Vagina (tissue), 2 donors: ENCODE measurements at regions not wholly inside any gene's neighbourhood (a gene's known extent, or its start where the extent isn't known, plus 50 kb on each side); places are given as distances from the start of the nearest gene placed in this dataset.

ENCODE experiments used
- DNase-seq, 2 donors: peaks; one replicate each; pipeline ENCODE4 v3.0.0-alpha.2; 2017; ENCODE audit errors: extremely low spot score in 2 of 2
- H3K27ac ChIP-seq: fragments of 200-600 bp; sonication (generic); one replicate; pipeline ENCODE4 v1.5.1; 2019
- H3K27me3 ChIP-seq: fragments of 200-600 bp; sonication (generic); one replicate; pipeline ENCODE4 v1.5.1; 2019
- H3K36me3 ChIP-seq, 2 donors: fragments of 200-600 bp; sonication (generic); one replicate each; pipeline ENCODE4 v1.5.1; 2017 to 2019
- H3K4me1 ChIP-seq: fragments of 200-600 bp; sonication (generic); one replicate; pipeline ENCODE4 v1.5.1; 2019
- H3K4me3 ChIP-seq, 2 donors: fragments of 200-600 bp; sonication (generic); 1 replicate in 1 of 2; 2 replicates in 1 of 2; pipeline ENCODE4 v1.5.1; 2016 to 2019
- H3K9me3 ChIP-seq: fragments of 200-600 bp; sonication (generic); one replicate; pipeline ENCODE4 v1.5.1; 2019
- CTCF ChIP-seq, 3 experiments: fragments of 450-650 bp in 2 of 3; fragments of 200-600 bp in 1 of 3; sonication (generic) in 1 of 3; IDR thresholded peaks; one replicate each; pipeline ENCODE4 v1.5.1; 2017 to 2019; ENCODE audit warnings: antibody characterized with exemption in 3 of 3, mild to moderate bottlenecking in 2 of 3, moderate library complexity in 2 of 3
- POLR2A ChIP-seq, 2 donors: fragments of 450-650 bp; IDR thresholded peaks; one replicate each; pipeline ENCODE4 v1.6.1; 2017; ENCODE audit warnings: antibody characterized with exemption in 2 of 2, mild to moderate bottlenecking in 2 of 2, moderate library complexity in 2 of 2
- POLR2AphosphoS5 ChIP-seq, 2 donors: sonication (generic); formaldehyde crosslinking; IDR thresholded peaks; one replicate each; pipeline ENCODE4 v1.9.0; 2017; ENCODE audit warnings: antibody characterized with exemption in 2 of 2, mild to moderate bottlenecking in 2 of 2, low read depth in 1 of 2; ENCODE audit not compliant: insufficient read depth in 1 of 2
- intact Hi-C: fragments of 100-400 bp; cut with DNase I; formaldehyde crosslinking; loops from one replicate; pipeline ENCODE4 v1.15.1; 2023

- TF ChIP-seq POLR2AphosphoS5 (IDR thresholded peaks at IDR 0.05; ENCODE audit: insufficient read depth in 1 of 2, low read depth in 1 of 2), result no peak
- TF ChIP-seq CTCF (IDR thresholded peaks at IDR 0.05), result no peak
- TF ChIP-seq POLR2A (IDR thresholded peaks at IDR 0.05), result no peak
- H3K4me3 ChIP-seq, result no peak overlapping the region
- no peaks in the 10 kb centered on the region for H3K9me3 ChIP-seq
- intact Hi-C loops, result no loop called here
- no peaks in the 10 kb centered on the region for H3K36me3 ChIP-seq
- H3K4me1 ChIP-seq, result no peaks in the 10 kb centered on the region
- H3K27me3 ChIP-seq, result no peaks in the 10 kb centered on the region
- no peak overlapping the region for H3K27ac ChIP-seq
- no peak for DNase-seq
Measured at GRCh38 chr2:3054066-3054465, 323.6 kb downstream of the EIPR1 start.

GRCh38 chr2:3051266-3051665, 326.4 kb downstream of the EIPR1 start:
- Histone ChIP-seq H3K36me3 (no peaks in the 10 kb centered on the region), H3K27me3 (no peaks in the 10 kb centered on the region), H3K27ac (no peak overlapping the region), H3K4me3 (no peak overlapping the region), H3K9me3 (no peaks in the 10 kb centered on the region), H3K4me1 (no peaks in the 10 kb centered on the region)
- intact Hi-C loops, result no loop called here
- no peak for TF ChIP-seq CTCF (IDR thresholded peaks at IDR 0.05)
- TF ChIP-seq POLR2AphosphoS5 (IDR thresholded peaks at IDR 0.05; ENCODE audit: insufficient read depth in 1 of 2, low read depth in 1 of 2), result no peak
- no peak for TF ChIP-seq POLR2A (IDR thresholded peaks at IDR 0.05)
- no peak for DNase-seq

DNA sequence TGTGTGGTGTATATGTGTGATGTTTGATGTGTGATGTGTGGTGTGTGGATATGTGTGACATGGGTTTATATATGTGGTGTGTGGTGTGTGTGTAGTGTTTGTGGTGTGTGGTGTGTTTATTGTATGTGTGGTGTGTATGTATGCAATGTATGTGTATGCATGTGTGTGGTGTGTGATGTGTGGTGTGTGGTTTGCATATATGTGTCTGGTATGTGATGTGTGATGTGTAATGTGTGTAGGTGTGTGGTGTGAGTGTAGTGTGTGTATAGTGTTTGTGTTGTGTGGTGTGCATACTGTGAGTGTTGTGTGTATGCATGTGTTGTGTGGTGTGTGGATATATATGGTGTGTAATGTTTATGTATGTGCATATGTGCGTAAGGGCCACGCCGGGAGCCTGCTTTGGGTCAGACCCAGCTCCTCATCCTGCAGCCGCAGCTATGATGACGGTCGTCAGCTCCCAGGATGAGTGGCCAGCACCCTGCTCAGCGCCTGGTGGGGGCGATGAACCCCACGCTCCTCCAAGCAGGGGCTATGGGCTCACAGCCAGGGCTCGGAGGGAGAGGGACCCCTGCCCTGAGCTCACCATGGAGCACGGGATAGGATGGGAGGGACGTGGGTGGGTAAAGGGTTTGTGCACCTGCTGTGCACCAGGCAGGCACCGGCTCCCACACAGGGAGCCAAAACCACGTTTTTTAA, 331.3 kb downstream of the EIPR1 start:
- H3K36me3 ChIP-seq, result no peaks in the 10 kb centered on the region
- H3K27ac ChIP-seq, result no peak overlapping the region
- DNase-seq, result no peak
- H3K9me3 ChIP-seq, result no peaks in the 10 kb centered on the region
- H3K4me1 ChIP-seq, result no peaks in the 10 kb centered on the region
- intact Hi-C loops, result no loop called here
- no peaks in the 10 kb centered on the region for H3K27me3 ChIP-seq
- H3K4me3 ChIP-seq, result no peak overlapping the region
- TF ChIP-seq POLR2A (IDR thresholded peaks at IDR 0.05), result no peak
- no peak for TF ChIP-seq CTCF (IDR thresholded peaks at IDR 0.05)

DNA sequence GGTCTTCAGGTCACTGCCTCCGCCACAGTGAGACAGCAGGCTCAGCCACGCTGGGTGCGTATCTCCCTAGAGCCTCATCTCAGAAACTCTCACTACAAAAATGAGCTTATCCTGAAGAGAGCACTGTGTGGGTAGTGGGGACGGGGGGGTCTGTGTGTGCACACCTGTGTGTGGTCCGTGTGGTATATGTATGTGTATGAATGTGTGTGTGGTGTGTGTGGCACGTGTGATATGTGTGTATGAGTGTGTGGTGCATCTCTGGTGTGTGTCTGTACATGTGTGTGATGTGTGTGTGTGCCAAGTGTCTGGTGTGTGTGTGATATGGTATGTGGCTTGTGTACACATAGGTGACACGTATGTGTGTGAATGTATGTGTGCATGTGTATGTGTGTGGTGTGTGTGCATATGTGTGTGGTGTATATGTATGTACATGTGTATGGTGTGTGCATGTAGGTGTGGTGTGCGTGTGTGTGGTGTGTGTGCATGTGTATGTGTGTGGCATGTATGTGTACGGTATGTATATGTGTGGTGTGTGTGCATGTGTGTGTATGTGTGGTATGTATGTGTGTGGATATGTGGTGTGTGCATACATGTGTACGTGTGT, 332.2 kb downstream of the EIPR1 start:
- no peaks in the 10 kb centered on the region for H3K27me3 ChIP-seq
- H3K4me1 ChIP-seq, result no peaks in the 10 kb centered on the region
- TF ChIP-seq CTCF (IDR thresholded peaks at IDR 0.05) (no peak), POLR2AphosphoS5 (IDR thresholded peaks at IDR 0.05; ENCODE audit: insufficient read depth in 1 of 2, low read depth in 1 of 2) (no peak), POLR2A (IDR thresholded peaks at IDR 0.05) (no peak)
- H3K9me3 ChIP-seq, result no peaks in the 10 kb centered on the region
- DNase-seq, result no peak
- H3K4me3 ChIP-seq, result no peak overlapping the region
- no peaks in the 10 kb centered on the region for H3K36me3 ChIP-seq
- intact Hi-C loops, result no loop called here
- no peak overlapping the region for H3K27ac ChIP-seq

GRCh38 chr2:3044587-3045317, 332.9 kb downstream of the EIPR1 start:
- Histone ChIP-seq H3K27ac (no peak overlapping the region), H3K27me3 (no peaks in the 10 kb centered on the region), H3K9me3 (no peaks in the 10 kb centered on the region), H3K4me1 (no peaks in the 10 kb centered on the region), H3K36me3 (no peaks in the 10 kb centered on the region), H3K4me3 (no peak overlapping the region)
- DNase-seq, result no peak
- TF ChIP-seq POLR2AphosphoS5 (IDR thresholded peaks at IDR 0.05; ENCODE audit: insufficient read depth in 1 of 2, low read depth in 1 of 2) (no peak), POLR2A (IDR thresholded peaks at IDR 0.05) (no peak), CTCF (IDR thresholded peaks at IDR 0.05) (no peak)
- intact Hi-C loops, result no loop called here
